Tibial artery (tissue), 4 donors: ENCODE measurements at regions not wholly inside any gene's neighbourhood (a gene's known extent, or its start where the extent isn't known, plus 50 kb on each side); places are given as distances from the start of the nearest gene placed in this dataset.
A peak's percentile ranks its signal among the peaks of the same experiment; 100 is the strongest.
"Not testable (repeated sequence)": the region's sequence is repeated elsewhere in the genome, so short reads cannot be mapped to it uniquely, and the experiment has no call there.

Experiments
- DNase-seq, 2 donors: peaks; one replicate each; pipeline ENCODE4 v3.0.0-alpha.2; 2019
- H3K27ac ChIP-seq, 2 donors: fragments of 200-600 bp; sonication (generic) in 1 of 2; 1 replicate in 1 of 2; 2 replicates in 1 of 2; pipeline ENCODE4 v1.5.1; 2018 to 2019; ENCODE audit warnings: mild to moderate bottlenecking in 1 of 2
- H3K27me3 ChIP-seq, 2 donors: fragments of 200-600 bp; sonication (generic) in 1 of 2; one replicate each; pipeline versions ENCODE4 v1.5.1 to v1.6.0; 2016 to 2019
- H3K36me3 ChIP-seq, 3 donors: fragments of 200-600 bp; sonication (generic) in 2 of 3; one replicate each; pipeline ENCODE4 v1.5.1; 2016 to 2019; ENCODE audit warnings: mild to moderate bottlenecking in 2 of 3
- H3K4me1 ChIP-seq, 4 donors: fragments of 200-600 bp; sonication (generic) in 2 of 4; 1 replicate in 3 of 4; 2 replicates in 1 of 4; pipeline ENCODE4 v1.5.1; 2016 to 2019
- H3K4me3 ChIP-seq, 2 donors: fragments of 200-600 bp; sonication (generic) in 1 of 2; 1 replicate in 1 of 2; 2 replicates in 1 of 2; pipeline ENCODE4 v1.5.1; 2018 to 2019; ENCODE audit warnings: mild to moderate bottlenecking in 2 of 2
- H3K9me3 ChIP-seq, 3 donors: fragments of 200-600 bp; sonication (generic) in 1 of 3; one replicate each; pipeline ENCODE4 v1.5.1; 2016 to 2019
- CTCF ChIP-seq, 2 experiments: fragments of 200-600 bp in 1 of 2; fragments of 450-650 bp in 1 of 2; IDR thresholded peaks; one replicate each; pipeline ENCODE4 v1.5.1; 2017 to 2019; ENCODE audit warnings: antibody characterized with exemption in 2 of 2, mild to moderate bottlenecking in 1 of 2, moderate library complexity in 1 of 2
- intact Hi-C: fragments of 100-400 bp; cut with DNase I; formaldehyde crosslinking; loops from one replicate; pipeline ENCODE4 v1.15.0; 2023; ENCODE audit warnings: low total_unique reads

GRCh38 chr5:122515210-122515609, 203.2 kb downstream of the SNCAIP start:
- H3K27ac ChIP-seq, H3K27me3 ChIP-seq, H3K4me1 ChIP-seq, H3K9me3 ChIP-seq, H3K4me3 ChIP-seq, H3K36me3 ChIP-seq, DNase-seq: not testable (repeated sequence)
- intact Hi-C loops = loop anchor here (5.0 kb wide), 1 partner anchor 857 kb away; no protein-coding TSS in a partner anchor

DNA sequence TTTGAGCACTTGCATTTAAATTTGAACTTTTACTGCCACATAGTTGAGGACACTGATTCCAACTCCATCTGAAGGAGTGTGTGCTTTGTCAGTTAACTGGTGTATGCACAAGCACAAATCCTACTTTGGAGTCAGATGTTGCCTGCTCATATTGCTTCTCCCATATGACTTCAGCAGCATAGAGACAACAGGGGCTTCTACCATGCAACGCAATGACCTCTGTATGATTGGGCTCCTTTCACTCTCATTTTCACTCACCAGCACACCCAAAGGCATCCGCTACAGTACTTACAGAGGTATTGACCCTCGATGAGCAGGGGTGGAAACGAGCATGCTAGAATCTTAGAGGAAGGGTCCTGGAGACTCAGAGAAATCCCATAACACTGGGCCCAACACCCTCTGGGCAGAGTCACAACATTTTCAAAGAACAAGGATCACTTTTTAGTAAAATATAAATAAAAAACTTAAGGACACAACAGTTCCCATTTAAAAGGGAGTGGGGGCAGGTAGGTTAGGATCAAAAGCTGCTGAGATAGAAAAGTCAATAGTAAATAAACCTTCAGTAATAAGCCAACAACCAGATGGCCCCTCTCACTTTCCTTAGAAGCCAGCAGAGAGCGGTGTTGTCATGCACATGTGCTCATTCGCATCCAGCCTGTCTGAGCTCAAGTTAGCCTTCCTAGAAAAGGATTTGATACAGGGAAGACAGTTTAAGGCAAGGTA, 203.8 kb downstream of the SNCAIP start:
- H3K4me1 ChIP-seq = no peaks in the 10 kb centered on the region
- H3K27me3 ChIP-seq = no peaks in the 10 kb centered on the region
- TF ChIP-seq CTCF (IDR thresholded peaks at IDR 0.05) = peak; percentile 63 to 65
- intact Hi-C loops = loop anchor here (5.0 kb wide), 1 partner anchor 856 kb away; no protein-coding TSS in a partner anchor
- H3K9me3 ChIP-seq = no peaks in the 10 kb centered on the region
- no peak overlapping the region for H3K27ac ChIP-seq
- DNase-seq = peak; percentile 43 to 69
- no peaks in the 10 kb centered on the region for H3K36me3 ChIP-seq
- H3K4me3 ChIP-seq = no peak overlapping the region

DNA sequence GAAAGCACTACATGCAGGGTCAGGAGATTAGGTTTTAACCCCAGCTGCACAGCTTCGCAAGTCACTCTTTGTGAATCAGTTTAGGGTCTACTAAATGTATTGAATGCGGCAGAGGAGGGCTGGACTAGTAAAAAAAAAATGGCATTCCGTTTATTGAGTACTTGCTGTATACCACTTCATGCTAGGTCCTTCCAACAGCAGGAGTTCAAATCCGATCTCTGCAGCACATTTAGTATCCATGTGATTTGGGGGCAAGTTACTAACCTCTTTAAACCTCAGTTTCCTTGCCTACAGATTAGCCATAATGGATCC, 204.4 kb downstream of the SNCAIP start:
- no peak overlapping the region for H3K4me3 ChIP-seq
- no peak for DNase-seq
- intact Hi-C loops = loop anchor here (5.0 kb wide), 1 partner anchor 856 kb away; no protein-coding TSS in a partner anchor
- no peaks in the 10 kb centered on the region for H3K9me3 ChIP-seq
- no peaks in the 10 kb centered on the region for H3K36me3 ChIP-seq
- no peaks in the 10 kb centered on the region for H3K4me1 ChIP-seq
- TF ChIP-seq CTCF (IDR thresholded peaks at IDR 0.05) = no peak
- no peaks in the 10 kb centered on the region for H3K27me3 ChIP-seq
- H3K27ac ChIP-seq = no peak overlapping the region

DNA sequence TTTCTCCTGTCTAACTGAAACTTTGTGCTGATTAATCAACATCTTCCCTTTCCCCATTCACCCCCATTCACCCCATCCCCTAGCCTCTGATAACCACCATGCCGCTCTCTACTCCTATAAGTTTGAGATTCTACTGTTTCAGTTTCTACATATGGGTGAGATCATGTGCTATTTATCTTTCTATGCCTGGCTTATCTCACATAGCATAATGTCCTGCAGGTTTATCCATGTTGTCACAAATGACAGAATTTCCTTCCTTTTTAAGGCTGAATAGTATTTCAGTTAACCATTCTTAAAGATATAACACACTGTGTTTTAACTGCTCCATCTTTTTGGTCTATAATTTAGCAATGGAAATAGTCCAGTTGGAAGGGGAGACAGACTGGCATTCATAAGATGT, 205.1 kb downstream of the SNCAIP start:
- no peaks in the 10 kb centered on the region for H3K4me1 ChIP-seq
- no peak overlapping the region for H3K27ac ChIP-seq
- no peaks in the 10 kb centered on the region for H3K27me3 ChIP-seq
- DNase-seq = no peak
- H3K4me3 ChIP-seq = no peak overlapping the region
- intact Hi-C loops = loop anchor here (5.0 kb wide), 1 partner anchor 855 kb away; no protein-coding TSS in a partner anchor
- no peaks in the 10 kb centered on the region for H3K36me3 ChIP-seq
- H3K9me3 ChIP-seq = no peaks in the 10 kb centered on the region
- no peak for TF ChIP-seq CTCF (IDR thresholded peaks at IDR 0.05)

GRCh38 chr5:122523776-122524175, 211.7 kb downstream of the SNCAIP start:
- no peak for TF ChIP-seq CTCF (IDR thresholded peaks at IDR 0.05)
- no peaks in the 10 kb centered on the region for H3K27me3 ChIP-seq
- intact Hi-C loops = no loop called here

GRCh38 chr5:122527547-122527946, 215.5 kb downstream of the SNCAIP start:
- DNase-seq = no peak
- intact Hi-C loops = no loop called here
- H3K4me1 ChIP-seq = no peaks in the 10 kb centered on the region
- H3K9me3 ChIP-seq = no peaks in the 10 kb centered on the region
- no peak overlapping the region for H3K4me3 ChIP-seq
- H3K36me3 ChIP-seq = no peaks in the 10 kb centered on the region
- TF ChIP-seq CTCF (IDR thresholded peaks at IDR 0.05) = no peak
- no peak overlapping the region for H3K27ac ChIP-seq
- H3K27me3 ChIP-seq = no peaks in the 10 kb centered on the region

More at GRCh38 chr5:122523776-122524175, 211.7 kb downstream of the SNCAIP start:
- DNase-seq = no peak
- Histone ChIP-seq H3K27ac (no peak overlapping the region), H3K36me3 (no peaks in the 10 kb centered on the region), H3K9me3 (no peaks in the 10 kb centered on the region), H3K4me1 (no peaks in the 10 kb centered on the region), H3K4me3 (no peak overlapping the region)
